A549 (cell line): ENCODE measurements at regions not wholly inside any gene's neighbourhood (a gene's known extent, or its start where the extent isn't known, plus 50 kb on each side); places are given as distances from the start of the nearest gene placed in this dataset.
A peak's percentile ranks its signal among the peaks of the same experiment; 100 is the strongest.

Experiments used
- ATAC-seq, 2 experiments: fragments of 200-7000 bp in 1 of 2; fragments of >200 bp in 1 of 2; cut with Nextera tagmentation in 1 of 2; cut with Tn5 transposase in 1 of 2; 3 replicates each; pipeline versions ENCODE4 v1.8.0 to v1.9.1; 2018 to 2020; ENCODE audit warnings: mild to moderate bottlenecking in 1 of 2, moderate library complexity in 1 of 2
- CTCF ChIA-PET: fragments of 300-600 bp; sonication (Branson Sonifier 250); formaldehyde crosslinking; extraction: SDS; loops from one replicate; lab custom pipeline; 2021; ENCODE audit warnings: antibody characterized with exemption, inconsistent platforms; lab: Yijun Ruan, JAX
- POLR2A ChIA-PET: fragments of 350-600 bp; formaldehyde crosslinking; extraction: SDS; loops from one replicate; lab custom pipeline; 2021; ENCODE audit warnings: antibody characterized with exemption, inconsistent platforms; lab: Yijun Ruan, JAX
- DNase-seq, 2 experiments: peaks; one replicate each; pipeline versions ENCODE4 v3.0.0 to v3.0.0-alpha.2; 2011 to 2016; ENCODE audit warnings: low read depth in 1 of 2, low spot score in 1 of 2
- FAIRE-seq: peaks from 2 replicates; lab custom pipeline; 2011; peaks lifted over from hg19 to GRCh38; lab: Jason Lieb, UNC
- H3K27ac ChIP-seq, 2 experiments: fragments of >200 bp; sonication (Bioruptor Twin); formaldehyde crosslinking; 3 replicates each; pipeline ENCODE4 v1.5.1; 2016 to 2017
- H3K4me1 ChIP-seq: fragments of >200 bp; sonication (Bioruptor Twin); formaldehyde crosslinking; 3 replicates; pipeline ENCODE4 v1.6.1; 2016
- H3K4me2 ChIP-seq: fragments of >200 bp; sonication (Bioruptor Twin); formaldehyde crosslinking; 3 replicates; pipeline ENCODE4 v1.6.1; 2016
- H3K4me3 ChIP-seq: fragments of >200 bp; sonication (Bioruptor Twin); formaldehyde crosslinking; 3 replicates; pipeline ENCODE4 v1.5.1; 2016
- H3K9me3 ChIP-seq: fragments of >200 bp; sonication (Bioruptor Twin); formaldehyde crosslinking; 3 replicates; pipeline ENCODE4 v1.6.1; 2016
- BHLHE40 ChIP-seq: IDR thresholded peaks from 2 replicates; pipeline ENCODE4 v1.6.1; 2012; ENCODE audit warnings: low read depth, low read length, inconsistent platforms
- CBX8 ChIP-seq: fragments of 200-600 bp; sonication (generic); IDR thresholded peaks from 2 replicates; pipeline ENCODE4 v1.6.1; 2016
- ELK1 ChIP-seq: fragments of 150-350 bp; IDR thresholded peaks from 2 replicates; pipeline ENCODE4 v1.6.1; 2014; ENCODE audit warnings: low read depth, mild to moderate bottlenecking, low read length
- GATA3 ChIP-seq: IDR thresholded peaks from 2 replicates; pipeline ENCODE4 v1.6.1; 2012; ENCODE audit warnings: borderline replicate concordance
- HDAC2 ChIP-seq: fragments of 200-600 bp; sonication (generic); IDR thresholded peaks from 2 replicates; pipeline ENCODE4 v1.6.1; 2016
- HEYL ChIP-seq: fragments of 250-450 bp; sonication (Bioruptor Pico); IDR thresholded peaks from 2 replicates; pipeline ENCODE4 v1.8.0; 2021; ENCODE audit warnings: mild to moderate bottlenecking, moderate library complexity
- HOXB13 ChIP-seq: fragments of 250-450 bp; sonication (Bioruptor Pico); IDR thresholded peaks from 2 replicates; pipeline ENCODE4 v1.5.0; 2020; ENCODE audit warnings: low read depth, mild to moderate bottlenecking, moderate library complexity
- HOXB5 ChIP-seq: fragments of 250-450 bp; sonication (Bioruptor Pico); IDR thresholded peaks from 2 replicates; pipeline ENCODE4 v1.5.0; 2020; ENCODE audit warnings: mild to moderate bottlenecking, moderate library complexity
- JUNB ChIP-seq: fragments of >200 bp; sonication (Bioruptor Twin); formaldehyde crosslinking; IDR thresholded peaks from 2 replicates; pipeline ENCODE4 v1.6.1; 2016
- MAFK ChIP-seq: fragments of 450-650 bp; IDR thresholded peaks from 2 replicates; pipeline ENCODE4 v1.6.1; 2014; ENCODE audit not compliant: partially characterized antibody
- NFE2L2 ChIP-seq: fragments of 150-350 bp; conservative IDR thresholded peaks from 2 replicates; pipeline ENCODE4 v1.6.1; 2014; ENCODE audit warnings: low read length
- NR3C1 ChIP-seq: fragments of >200 bp; sonication (Bioruptor Twin); formaldehyde crosslinking; IDR thresholded peaks from 3 replicates; pipeline ENCODE4 v1.6.1; 2017
- PBX3 ChIP-seq: IDR thresholded peaks from 2 replicates; pipeline ENCODE4 v1.6.1; 2012
- POLR2A ChIP-seq: IDR thresholded peaks from 2 replicates; pipeline ENCODE4 v1.6.1; 2012; ENCODE audit warnings: mild to moderate bottlenecking, low read length
- POLR2AphosphoS2 ChIP-seq: conservative IDR thresholded peaks from 2 replicates; pipeline ENCODE4 v1.6.1; 2012; ENCODE audit warnings: low read length, improper control_type of control experiment, inconsistent platforms
- REST ChIP-seq: fragments of 200-600 bp; sonication (generic); IDR thresholded peaks from 2 replicates; pipeline ENCODE4 v1.6.1; 2016; ENCODE audit warnings: antibody characterized with exemption, mild to moderate bottlenecking, moderate library complexity
- TFCP2L1 ChIP-seq: fragments of 250-450 bp; sonication (Bioruptor Pico); IDR thresholded peaks from 2 replicates; pipeline ENCODE4 v1.5.0; 2021; ENCODE audit warnings: mild to moderate bottlenecking
- USF2 ChIP-seq: fragments of 450-650 bp; IDR thresholded peaks from 2 replicates; pipeline ENCODE4 v1.6.1; 2014; ENCODE audit warnings: antibody characterized with exemption
- ZC3H11A ChIP-seq: fragments of 450-650 bp; IDR thresholded peaks from 2 replicates; pipeline ENCODE4 v1.6.1; 2014; ENCODE audit warnings: antibody characterized with exemption, mild to moderate bottlenecking
- ZFP36 ChIP-seq: fragments of 450-650 bp; IDR thresholded peaks from 2 replicates; pipeline ENCODE4 v1.6.1; 2014; ENCODE audit warnings: borderline replicate concordance; ENCODE audit not compliant: partially characterized antibody
- WGBS: methylation state at CpG from one replicate; pipeline ENCODE4 v1.1.6; 2017; ENCODE audit errors: missing lambda C conversion rate; 5-methylcytosine and 5-hydroxymethylcytosine counted together

- POLR2A ChIA-PET = no interaction called here
- H3K9me3 ChIP-seq = no peaks in the 10 kb centered on the region
- WGBS = 38% methylated on average over 4 of the region's 4 CpGs
- no peak overlapping the region for H3K27ac ChIP-seq
- TF ChIP-seq HDAC2 = no peak
- TF ChIP-seq, all 56 proteins: peak for 0
- DNase-seq = no peak
- H3K4me1 ChIP-seq = peaks cover 18% of the 10 kb centered on the region; the same call in 2 of the 3 replicates
- H3K4me2 ChIP-seq = no peak overlapping the region
- no peak for FAIRE-seq
- CTCF ChIA-PET = interaction anchor here (0.8 kb wide), 1 partner anchor 33 kb away, joined by 3 read pairs; no protein-coding TSS in a partner anchor
- no peak for ATAC-seq
- no peak overlapping the region for H3K4me3 ChIP-seq
Observed at GRCh38 chr16:48961546-48961945, 320.1 kb downstream of the CBLN1 start.

- Histone ChIP-seq H3K4me3 (no peak overlapping the region), H3K4me1 (peaks cover 18% of the 10 kb centered on the region; the same call in 2 of the 3 replicates), H3K27ac (no peak overlapping the region)
- CTCF ChIA-PET = interaction anchor here (0.8 kb wide), 1 partner anchor 34 kb away, joined by 3 read pairs; no protein-coding TSS in a partner anchor
- TF ChIP-seq BHLHE40 (no peak), ELK1 (no peak), ZFP36 (no peak), HOXB5 (CRISPR knock-in tag) (no peak), JUNB (no peak), HOXB13 (CRISPR knock-in tag) (no peak)
- TF ChIP-seq, all 56 proteins: peak for 0
- Histone ChIP-seq H3K4me2 (no peak overlapping the region), H3K9me3 (no peaks in the 10 kb centered on the region)
- POLR2A ChIA-PET = no interaction called here
- no peak for ATAC-seq
- 59% methylated on average over 5 of the region's 5 CpGs for WGBS
- no peak for DNase-seq
- FAIRE-seq = no peak
Observed at GRCh38 chr16:48960830-48961229, 320.8 kb downstream of the CBLN1 start.

GRCh38 chr16:48959747-48960146 is 321.9 kb downstream of the CBLN1 start:
- no peaks in the 10 kb centered on the region for H3K9me3 ChIP-seq
- CTCF ChIA-PET = no interaction called here
- no peak overlapping the region for H3K27ac ChIP-seq
- POLR2A ChIA-PET = no interaction called here
- TF ChIP-seq USF2 (no peak), MAFK (peak; percentile 99)
- FAIRE-seq (no peak), DNase-seq (no peak), ATAC-seq (no peak)
- H3K4me2 ChIP-seq = no peak overlapping the region
- H3K4me3 ChIP-seq = no peak overlapping the region
- H3K4me1 ChIP-seq = peaks cover 11% of the 10 kb centered on the region; the same call in 2 of the 3 replicates

GRCh38 chr16:48959204-48959603 is 322.4 kb downstream of the CBLN1 start:
- WGBS = 14% methylated on average over 3 of the region's 3 CpGs

GRCh38 chr16:48958681-48959080 is 323.0 kb downstream of the CBLN1 start:
- FAIRE-seq (no peak), DNase-seq (no peak), ATAC-seq (no peak)
- Histone ChIP-seq H3K4me3 (no peak overlapping the region), H3K4me1 (peaks cover 3% of the 10 kb centered on the region; the same call in 2 of the 3 replicates), H3K27ac (no peak overlapping the region), H3K4me2 (no peak overlapping the region), H3K9me3 (no peaks in the 10 kb centered on the region)
- POLR2A ChIA-PET = no interaction called here
- 56% methylated on average over 2 of the region's 5 CpGs for WGBS
- CTCF ChIA-PET = interaction anchor here (0.6 to 0.8 kb wide), 2 partner anchors 12 to 159 kb away, joined by 3 read pairs; no protein-coding TSS in a partner anchor
- no peak for TF ChIP-seq NR3C1
- no peak for TF ChIP-seq POLR2AphosphoS2
- no peak for TF ChIP-seq ELK1
- no peak for TF ChIP-seq GATA3
- TF ChIP-seq HOXB5 (CRISPR knock-in tag) = no peak
- TF ChIP-seq USF2 = no peak
- TF ChIP-seq ZC3H11A = no peak
- no peak for TF ChIP-seq JUNB
- TF ChIP-seq PBX3 = no peak
- TF ChIP-seq POLR2A = no peak
- TF ChIP-seq REST = no peak
- no peak for TF ChIP-seq CBX8

More at GRCh38 chr16:48959204-48959603, 322.4 kb downstream of the CBLN1 start:
- TF ChIP-seq HEYL (CRISPR knock-in tag) (no peak), POLR2AphosphoS2 (no peak), TFCP2L1 (CRISPR knock-in tag) (no peak), NFE2L2 (no peak)
- H3K4me2 ChIP-seq = no peak overlapping the region
- ChIA-PET CTCF (interaction anchor here (0.6 kb wide), 1 partner anchor 158 kb away, joined by 3 read pairs; no protein-coding TSS in a partner anchor), POLR2A (no interaction called here)
- no peak for DNase-seq
- FAIRE-seq = no peak
- H3K9me3 ChIP-seq = no peaks in the 10 kb centered on the region
- ATAC-seq = no peak
- no peak overlapping the region for H3K4me3 ChIP-seq
- no peak overlapping the region for H3K27ac ChIP-seq
- peaks cover 7% of the 10 kb centered on the region; the same call in 2 of the 3 replicates for H3K4me1 ChIP-seq
